HCT116 (cell line): ENCODE measurements at regions not wholly inside any gene's neighbourhood (a gene's known extent, or its start where the extent isn't known, plus 50 kb on each side); places are given as distances from the start of the nearest gene placed in this dataset.

Experiments used
- ATAC-seq: fragments of 200-7000 bp; cut with Tn5 transposase; 2 replicates; pipeline ENCODE4 v1.9.1; 2020; ENCODE audit warnings: mild to moderate bottlenecking, moderate library complexity
- BruUV-seq: library from RNA; stranded (reverse); fragments of 400-500 nt; replicated peaks from 2 replicates; lab custom pipeline; 2021; lab: Mats Ljungman, UMichigan
- CTCF ChIA-PET: fragments of 300-600 bp; sonication (Branson Sonifier 250); formaldehyde crosslinking; loops from one replicate; lab custom pipeline; 2021; ENCODE audit warnings: antibody characterized with exemption; lab: Charles Lee
- POLR2A ChIA-PET: fragments of 300-600, 350-600 bp; sonication (Branson Sonifier 250); formaldehyde crosslinking; loops from one replicate; lab custom pipeline; 2021; ENCODE audit warnings: antibody characterized with exemption; lab: Charles Lee
- RAD21 ChIA-PET, 2 experiments: fragments of 300-600 bp; sonication (Branson Sonifier 250); formaldehyde crosslinking; loops; one replicate each; lab custom pipeline; 2023; ENCODE audit warnings: low total read pairs in 2 of 2; ENCODE audit not compliant: uncharacterized antibody in 2 of 2, unreplicated experiment in 2 of 2, low non-redundant PET in 1 of 2; lab: Charles Lee
- DNase-seq: peaks from one replicate; pipeline ENCODE4 v3.0.0-alpha.2; 2010; ENCODE audit warnings: low read depth, low spot score
- H2AFZ ChIP-seq: fragments of 200-600 bp; shearing (Covaris generic), sonication (generic); 2 replicates; pipeline ENCODE4 v1.6.1; 2017; ENCODE audit warnings: low read depth, mixed run types, mixed read lengths, antibody characterized with exemption, low read length; ENCODE audit not compliant: poor library complexity, severe bottlenecking
- H3K27ac ChIP-seq: 2 replicates; pipeline ENCODE4 v1.5.1; 2012; ENCODE audit warnings: low read depth, low read length
- H3K27me3 ChIP-seq: fragments of 200-600 bp; sonication (generic); 2 replicates; pipeline ENCODE4 v1.6.1; 2016; ENCODE audit warnings: mixed run types, low read length, mixed read lengths; ENCODE audit not compliant: insufficient read depth
- H3K36me3 ChIP-seq, 2 experiments: fragments of 200-500 bp in 1 of 2; fragments of 200-600 bp in 1 of 2; sonication (Bioruptor generic) in 1 of 2; sonication (generic) in 1 of 2; 2 replicates each; pipeline versions ENCODE4 v1.5.1 to v1.6.1; 2014 to 2016; ENCODE audit warnings: low read length in 2 of 2, inconsistent platforms in 1 of 2, mixed read lengths in 1 of 2, mixed run types in 1 of 2; ENCODE audit not compliant: insufficient read depth in 2 of 2, control insufficient read depth in 1 of 2
- H3K4me1 ChIP-seq, 2 experiments: fragments of 200-600 bp in 1 of 2; sonication (generic) in 1 of 2; 2 replicates each; pipeline versions ENCODE4 v1.5.1 to v1.6.1; 2012 to 2017; ENCODE audit warnings: low read length in 2 of 2, inconsistent platforms in 1 of 2, mild to moderate bottlenecking in 1 of 2, mixed read lengths in 1 of 2, mixed run types in 1 of 2, moderate library complexity in 1 of 2; ENCODE audit not compliant: insufficient read depth in 2 of 2, control insufficient read depth in 1 of 2
- H3K4me2 ChIP-seq: fragments of 200-600 bp; sonication (generic); 2 replicates; pipeline ENCODE4 v1.6.1; 2017; ENCODE audit warnings: mixed run types, low read length, mixed read lengths
- H3K4me3 ChIP-seq, 2 experiments: fragments of 200-600 bp in 1 of 2; sonication (generic) in 1 of 2; replicated peaks in 1 of 2; 2 replicates each; pipeline ENCODE4 v1.5.1; 2011 to 2016; ENCODE audit warnings: low read length in 2 of 2, control low read depth in 1 of 2, low read depth in 1 of 2, mild to moderate bottlenecking in 1 of 2, mixed read lengths in 1 of 2, mixed run types in 1 of 2
- H3K79me2 ChIP-seq: fragments of 200-600 bp; sonication (generic); 2 replicates; pipeline ENCODE4 v1.6.1; 2017; ENCODE audit warnings: mild to moderate bottlenecking, mixed run types, low read length, moderate library complexity, mixed read lengths; ENCODE audit not compliant: insufficient read depth
- H3K9ac ChIP-seq: fragments of 200-600 bp; sonication (generic); 2 replicates; pipeline ENCODE4 v1.6.1; 2016; ENCODE audit warnings: low read length, mixed read lengths
- H3K9me2 ChIP-seq: fragments of 200-600 bp; sonication (generic), shearing (Covaris generic); 2 replicates; pipeline ENCODE4 v1.6.1; 2017; ENCODE audit warnings: mixed run types, mild to moderate bottlenecking, moderate library complexity; ENCODE audit not compliant: insufficient read depth
- H3K9me3 ChIP-seq, 2 experiments: fragments of 200-500 bp in 1 of 2; fragments of 200-600 bp in 1 of 2; sonication (Bioruptor generic) in 1 of 2; sonication (generic) in 1 of 2; 2 replicates each; pipeline ENCODE4 v1.6.1; 2014 to 2017; ENCODE audit warnings: low read length in 2 of 2, mixed read lengths in 2 of 2, inconsistent platforms in 1 of 2, low read depth in 1 of 2, mild to moderate bottlenecking in 1 of 2, mixed run types in 1 of 2, moderate library complexity in 1 of 2; ENCODE audit not compliant: control insufficient read depth in 1 of 2, insufficient read depth in 1 of 2
- H4K20me1 ChIP-seq: fragments of 200-600 bp; sonication (generic), shearing (Covaris generic); 2 replicates; pipeline ENCODE4 v1.6.1; 2017; ENCODE audit warnings: mixed run types, mild to moderate bottlenecking, moderate library complexity; ENCODE audit not compliant: insufficient read depth
- EGR1 ChIP-seq: IDR thresholded peaks from 2 replicates; pipeline ENCODE4 v1.6.1; 2012; ENCODE audit warnings: low read depth
- EZH2 ChIP-seq: fragments of 200-600 bp; sonication (generic); IDR thresholded peaks from 2 replicates; pipeline ENCODE4 v1.6.1; 2017; ENCODE audit warnings: antibody characterized with exemption, mixed run types
- POLR2AphosphoS5 ChIP-seq: IDR thresholded peaks from 2 replicates; pipeline ENCODE4 v1.6.1; 2011; ENCODE audit warnings: mild to moderate bottlenecking, low read depth, low read length, moderate library complexity
- RAD21 ChIP-seq: IDR thresholded peaks from 2 replicates; pipeline ENCODE4 v1.6.1; 2012; ENCODE audit warnings: low read depth, mild to moderate bottlenecking
- SRF ChIP-seq: IDR thresholded peaks from 2 replicates; pipeline ENCODE4 v1.6.1; 2012; ENCODE audit warnings: low read depth
- ZNF274 ChIP-seq: fragments of 200-500 bp; sonication (Bioruptor generic); IDR thresholded peaks from 2 replicates; pipeline ENCODE4 v1.6.1; 2014; ENCODE audit warnings: mild to moderate bottlenecking, low read depth, low read length, inconsistent platforms
- intact Hi-C: fragments of 100-400 bp; cut with micrococcal nuclease; formaldehyde crosslinking; loops from 2 replicates; pipeline ENCODE4 v1.10.0; 2022
- TF ChIP-seq, protein P1 (sequence below), 3 experiments: fragments of 200-600 bp in 1 of 3; sonication (generic) in 1 of 3; IDR thresholded peaks in 2 of 3; conservative IDR thresholded peaks in 1 of 3; 2 replicates each; pipeline ENCODE4 v1.5.1; 2012 to 2017; ENCODE audit warnings: low read depth in 2 of 3, low read length in 2 of 3, antibody characterized with exemption in 1 of 3, borderline replicate concordance in 1 of 3, control low read depth in 1 of 3, mild to moderate bottlenecking in 1 of 3, mixed read lengths in 1 of 3, mixed run types in 1 of 3, moderate library complexity in 1 of 3; ENCODE audit not compliant: insufficient read depth in 1 of 3
- TF ChIP-seq, protein P2 (sequence below): IDR thresholded peaks from 2 replicates; pipeline ENCODE4 v1.6.1; 2012; ENCODE audit warnings: low read depth

DNA sequence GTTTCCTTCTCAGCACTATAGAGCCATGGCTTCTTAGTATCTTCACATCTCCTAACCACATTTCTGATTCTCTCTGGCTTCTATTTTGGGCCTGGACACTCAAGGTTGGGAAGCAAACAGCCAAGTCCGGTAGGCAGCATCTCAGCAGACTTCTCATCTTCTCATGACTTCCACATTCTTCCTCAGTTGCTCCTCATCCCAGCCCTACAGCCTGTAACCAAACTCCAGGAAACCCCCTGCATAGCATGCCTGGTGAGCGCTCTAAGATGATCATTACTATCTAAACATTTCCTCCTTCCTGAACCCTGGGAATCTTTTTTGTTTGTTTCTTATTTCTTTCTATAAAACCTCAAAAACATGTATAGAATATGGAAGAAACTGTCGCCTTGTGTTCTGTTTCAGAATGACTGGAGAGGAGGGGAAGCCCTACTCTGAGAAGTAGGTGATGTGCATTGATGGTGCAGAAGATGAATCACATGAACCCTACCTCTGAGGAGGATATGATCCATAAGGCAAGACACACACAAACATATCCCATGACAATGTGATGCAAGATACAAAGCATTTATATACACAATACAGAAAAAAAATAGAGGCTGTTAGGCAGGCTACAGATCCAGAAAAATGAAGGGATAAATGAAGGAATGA is 219.8 kb upstream of the GYPA start:
- no peaks in the 10 kb centered on the region for H3K9me3 ChIP-seq
- POLR2A ChIA-PET, result no interaction called here
- TF ChIP-seq POLR2AphosphoS5, result no peak
- TF ChIP-seq, protein P1, sequence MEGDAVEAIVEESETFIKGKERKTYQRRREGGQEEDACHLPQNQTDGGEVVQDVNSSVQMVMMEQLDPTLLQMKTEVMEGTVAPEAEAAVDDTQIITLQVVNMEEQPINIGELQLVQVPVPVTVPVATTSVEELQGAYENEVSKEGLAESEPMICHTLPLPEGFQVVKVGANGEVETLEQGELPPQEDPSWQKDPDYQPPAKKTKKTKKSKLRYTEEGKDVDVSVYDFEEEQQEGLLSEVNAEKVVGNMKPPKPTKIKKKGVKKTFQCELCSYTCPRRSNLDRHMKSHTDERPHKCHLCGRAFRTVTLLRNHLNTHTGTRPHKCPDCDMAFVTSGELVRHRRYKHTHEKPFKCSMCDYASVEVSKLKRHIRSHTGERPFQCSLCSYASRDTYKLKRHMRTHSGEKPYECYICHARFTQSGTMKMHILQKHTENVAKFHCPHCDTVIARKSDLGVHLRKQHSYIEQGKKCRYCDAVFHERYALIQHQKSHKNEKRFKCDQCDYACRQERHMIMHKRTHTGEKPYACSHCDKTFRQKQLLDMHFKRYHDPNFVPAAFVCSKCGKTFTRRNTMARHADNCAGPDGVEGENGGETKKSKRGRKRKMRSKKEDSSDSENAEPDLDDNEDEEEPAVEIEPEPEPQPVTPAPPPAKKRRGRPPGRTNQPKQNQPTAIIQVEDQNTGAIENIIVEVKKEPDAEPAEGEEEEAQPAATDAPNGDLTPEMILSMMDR (IDR thresholded peaks at IDR 0.05 in 2 of 3, conservative IDR thresholded peaks at IDR 0.05 in 1 of 3; ENCODE audit: borderline replicate concordance in 1 of 3, insufficient read depth in 1 of 3, low read depth in 2 of 3, low read length in 2 of 3), result no peak
- TF ChIP-seq SRF, result no peak
- no peak for TF ChIP-seq EZH2
- TF ChIP-seq RAD21, result no peak
- TF ChIP-seq EGR1, result no peak
- TF ChIP-seq, protein P2, sequence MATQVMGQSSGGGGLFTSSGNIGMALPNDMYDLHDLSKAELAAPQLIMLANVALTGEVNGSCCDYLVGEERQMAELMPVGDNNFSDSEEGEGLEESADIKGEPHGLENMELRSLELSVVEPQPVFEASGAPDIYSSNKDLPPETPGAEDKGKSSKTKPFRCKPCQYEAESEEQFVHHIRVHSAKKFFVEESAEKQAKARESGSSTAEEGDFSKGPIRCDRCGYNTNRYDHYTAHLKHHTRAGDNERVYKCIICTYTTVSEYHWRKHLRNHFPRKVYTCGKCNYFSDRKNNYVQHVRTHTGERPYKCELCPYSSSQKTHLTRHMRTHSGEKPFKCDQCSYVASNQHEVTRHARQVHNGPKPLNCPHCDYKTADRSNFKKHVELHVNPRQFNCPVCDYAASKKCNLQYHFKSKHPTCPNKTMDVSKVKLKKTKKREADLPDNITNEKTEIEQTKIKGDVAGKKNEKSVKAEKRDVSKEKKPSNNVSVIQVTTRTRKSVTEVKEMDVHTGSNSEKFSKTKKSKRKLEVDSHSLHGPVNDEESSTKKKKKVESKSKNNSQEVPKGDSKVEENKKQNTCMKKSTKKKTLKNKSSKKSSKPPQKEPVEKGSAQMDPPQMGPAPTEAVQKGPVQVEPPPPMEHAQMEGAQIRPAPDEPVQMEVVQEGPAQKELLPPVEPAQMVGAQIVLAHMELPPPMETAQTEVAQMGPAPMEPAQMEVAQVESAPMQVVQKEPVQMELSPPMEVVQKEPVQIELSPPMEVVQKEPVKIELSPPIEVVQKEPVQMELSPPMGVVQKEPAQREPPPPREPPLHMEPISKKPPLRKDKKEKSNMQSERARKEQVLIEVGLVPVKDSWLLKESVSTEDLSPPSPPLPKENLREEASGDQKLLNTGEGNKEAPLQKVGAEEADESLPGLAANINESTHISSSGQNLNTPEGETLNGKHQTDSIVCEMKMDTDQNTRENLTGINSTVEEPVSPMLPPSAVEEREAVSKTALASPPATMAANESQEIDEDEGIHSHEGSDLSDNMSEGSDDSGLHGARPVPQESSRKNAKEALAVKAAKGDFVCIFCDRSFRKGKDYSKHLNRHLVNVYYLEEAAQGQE, result no peak
- TF ChIP-seq ZNF274, result no peak

More for the DNA sequence above, 219.8 kb upstream of the GYPA start:
- DNase-seq (no peak), ATAC-seq (no peak)
- Histone ChIP-seq H4K20me1 (no peaks in the 10 kb centered on the region), H3K27me3 (peaks cover 33% of the 10 kb centered on the region), H3K79me2 (no peaks in the 10 kb centered on the region), H3K4me2 (no peak overlapping the region), H3K4me3 (no peak overlapping the region), H3K9ac (no peak overlapping the region), H2AFZ (no peak overlapping the region), H3K27ac (no peak overlapping the region), H3K36me3 (no peaks in the 10 kb centered on the region), H3K9me2 (no peaks in the 10 kb centered on the region), H3K4me1 (peaks cover 12 to 13% of the 10 kb centered on the region in 2 experiments; a peak in 3 of 4 replicates)
- BruUV-seq, result no TSS peak
- CTCF ChIA-PET, result no interaction called here
- intact Hi-C loops, result no loop called here
- RAD21 ChIA-PET, result no interaction called here
